H1 (cell line): ENCODE measurements at regions not wholly inside any gene's neighbourhood (a gene's known extent, or its start where the extent isn't known, plus 50 kb on each side); places are given as distances from the start of the nearest gene placed in this dataset.

Source experiments
- ASH2L ChIP-seq: fragments of 200-600, 300-600 bp; sonication (generic); IDR thresholded peaks from one replicate; pipeline ENCODE4 v1.7.1; 2017; ENCODE audit warnings: low read length
- BRCA1 ChIP-seq: IDR thresholded peaks from 2 replicates; pipeline ENCODE4 v1.6.1; 2012; ENCODE audit warnings: low read depth, low read length, improper control_type of control experiment
- CTCF ChIP-seq, 3 experiments: IDR thresholded peaks; 1 replicate in 2 of 3; 2 replicates in 1 of 3; pipeline versions ENCODE4 v1.5.1 to v1.6.1; 2011; ENCODE audit warnings: low read length in 3 of 3, mild to moderate bottlenecking in 3 of 3, inconsistent platforms in 2 of 3, low read depth in 1 of 3, moderate library complexity in 1 of 3; ENCODE audit not compliant: insufficient read depth in 1 of 3; ENCODE audit errors: control extremely low read depth in 1 of 3
- GABPA ChIP-seq: IDR thresholded peaks from 2 replicates; pipeline ENCODE4 v1.6.1; 2011; ENCODE audit warnings: mild to moderate bottlenecking, low read length, moderate library complexity, borderline replicate concordance; ENCODE audit not compliant: insufficient read depth

GRCh38 chr2:9702604-9703084 is 71.8 kb upstream of the YWHAQ start (continued):
- TF ChIP-seq CTCF (IDR thresholded peaks at IDR 0.05; ENCODE audit: control extremely low read depth in 1 of 3, insufficient read depth in 1 of 3, low read depth in 1 of 3, low read length in 3 of 3) (no peak), BRCA1 (no peak), ASH2L (no peak), GABPA (no peak)
